ENCODE measurements at regions not wholly inside any gene's neighbourhood (a gene's known extent, or its start where the extent isn't known, plus 50 kb on each side); places are given as distances from the start of the nearest gene placed in this dataset.
A peak's percentile ranks its signal among the peaks of the same experiment; 100 is the strongest.
"Not testable (repeated sequence)": the region's sequence is repeated elsewhere in the genome, so short reads cannot be mapped to it uniquely, and the experiment has no call there.

DNA sequence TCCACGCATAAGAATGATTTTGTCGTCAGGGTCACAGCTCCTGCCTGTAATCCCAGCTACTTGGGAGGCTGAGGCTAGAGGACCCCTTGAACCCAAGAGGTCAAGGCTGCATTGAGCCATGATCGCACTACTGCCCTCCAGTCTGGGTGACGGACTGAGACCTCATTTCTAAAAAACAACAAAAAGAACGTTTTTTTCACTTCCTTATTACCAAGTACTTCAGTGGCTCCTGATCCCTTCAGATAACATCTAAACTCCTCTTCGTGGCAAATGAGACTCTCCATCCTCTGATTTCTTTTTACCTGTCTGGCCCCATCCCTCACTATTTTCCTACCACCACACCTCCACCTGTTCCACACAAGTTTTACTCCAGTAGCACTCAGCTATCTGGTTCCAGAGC, 105.4 kb upstream of the TLK1 start:
- intact Hi-C loops (cut with micrococcal nuclease), result no loop called here
- H3K9me3 Mint-ChIP-seq, result no peaks in the 10 kb centered on the region
- no peak overlapping the region for H3K27ac Mint-ChIP-seq
- H3K36me3 Mint-ChIP-seq (ENCODE audit: low read depth), result no peaks in the 10 kb centered on the region
- H3K4me1 Mint-ChIP-seq (ENCODE audit: low read depth), result peaks cover 18% of the 10 kb centered on the region
- H3K27me3 Mint-ChIP-seq (ENCODE audit: low read depth), result peaks cover 2% of the 10 kb centered on the region
- no peak for DNase-seq (ENCODE audit: low spot score)
- H3K4me3 Mint-ChIP-seq (ENCODE audit: low read depth), result no peak overlapping the region

DNA sequence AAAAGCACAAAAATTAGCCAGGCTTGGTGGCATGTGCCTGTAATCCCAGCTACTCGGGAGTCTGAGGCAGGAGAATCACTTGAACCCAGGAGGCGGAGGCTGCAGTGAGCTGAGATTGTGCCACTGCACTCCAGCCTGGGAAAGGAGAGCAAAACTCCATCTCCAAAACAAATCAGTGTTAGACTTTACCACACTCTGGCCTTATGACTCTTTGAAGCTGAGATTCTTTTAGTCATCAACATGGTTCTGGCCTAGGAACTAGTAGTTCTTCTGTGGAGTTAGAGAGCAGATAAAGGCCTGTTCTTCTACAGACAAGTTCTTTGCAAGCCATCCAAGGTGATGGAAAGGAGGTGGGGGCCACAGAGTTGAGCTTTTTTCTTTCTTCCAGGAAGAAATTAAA, 100.8 kb upstream of the TLK1 start:
- not testable (repeated sequence) for H3K27me3 Mint-ChIP-seq (ENCODE audit: low read depth)
- H3K4me1 Mint-ChIP-seq (ENCODE audit: low read depth), result peaks cover 33% of the 10 kb centered on the region
- intact Hi-C loops (cut with micrococcal nuclease), result loop anchor here (2.0 to 5.0 kb wide), 2 partner anchors 65 to 174 kb away; no protein-coding TSS in a partner anchor

DNA sequence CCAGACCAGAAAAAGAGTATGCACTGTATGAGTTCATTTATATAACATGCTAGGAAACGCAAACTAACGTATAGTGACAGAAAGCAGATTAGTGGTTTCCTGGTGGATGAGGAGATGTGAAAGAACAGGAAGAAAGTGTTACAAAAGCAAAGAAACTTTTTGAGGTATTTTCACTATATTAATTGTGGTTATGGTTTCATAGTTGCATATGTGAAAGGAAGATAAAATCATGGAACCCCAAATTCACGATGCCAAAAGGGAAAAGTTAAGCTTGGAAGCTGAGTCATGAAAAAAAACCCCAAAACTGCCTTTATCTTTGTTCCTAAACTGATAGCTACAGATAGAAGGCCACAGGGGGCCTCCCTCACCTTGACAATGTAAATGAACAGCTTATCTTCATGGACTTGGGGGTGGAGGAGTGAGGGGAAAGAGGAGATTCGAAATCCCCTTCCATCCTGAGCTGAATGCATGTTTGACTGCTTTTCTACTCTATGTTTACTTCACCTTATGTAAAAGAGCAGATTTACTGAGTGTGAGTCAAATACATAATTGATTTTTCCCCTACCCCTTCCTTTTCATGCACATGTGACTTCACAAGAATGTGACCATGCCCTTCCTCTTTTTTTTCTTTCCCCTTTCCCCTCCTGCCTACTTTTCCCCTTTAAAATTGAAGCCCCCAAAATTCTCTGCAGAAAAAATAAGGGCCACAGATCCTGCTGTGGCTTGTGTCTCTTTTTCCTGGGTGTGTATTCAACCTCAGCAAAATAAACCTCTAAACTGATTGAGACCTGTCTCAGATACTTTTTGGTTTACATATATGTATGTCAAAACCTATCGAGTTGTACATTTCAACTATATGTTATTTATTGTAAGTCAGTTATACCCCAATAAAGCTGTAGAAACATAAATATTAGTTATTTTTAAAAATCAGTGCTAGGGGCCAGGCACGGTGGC, 100.1 kb upstream of the TLK1 start:
- Mint-ChIP-seq H3K27ac (peak overlapping the region; percentile 51), H3K9me3 (peaks cover 11% of the 10 kb centered on the region), H3K4me3 (ENCODE audit: low read depth) (no peak overlapping the region), H3K27me3 (ENCODE audit: low read depth) (peaks cover 2% of the 10 kb centered on the region), H3K36me3 (ENCODE audit: low read depth) (peaks cover 11% of the 10 kb centered on the region), H3K4me1 (ENCODE audit: low read depth) (peaks cover 33% of the 10 kb centered on the region)
- intact Hi-C loops (cut with micrococcal nuclease), result loop anchor here (1.0 to 5.0 kb wide), 10 partner anchors 12 to 174 kb away; partner anchors contain the start of gene DCAF17
- no peak for DNase-seq (ENCODE audit: low spot score)

More for the DNA sequence above, 100.8 kb upstream of the TLK1 start:
- H3K36me3 Mint-ChIP-seq (ENCODE audit: low read depth); H3K4me3 Mint-ChIP-seq (ENCODE audit: low read depth); H3K27ac Mint-ChIP-seq; DNase-seq (ENCODE audit: low spot score): not testable (repeated sequence)
- H3K9me3 Mint-ChIP-seq, result peaks cover 11% of the 10 kb centered on the region

DNA sequence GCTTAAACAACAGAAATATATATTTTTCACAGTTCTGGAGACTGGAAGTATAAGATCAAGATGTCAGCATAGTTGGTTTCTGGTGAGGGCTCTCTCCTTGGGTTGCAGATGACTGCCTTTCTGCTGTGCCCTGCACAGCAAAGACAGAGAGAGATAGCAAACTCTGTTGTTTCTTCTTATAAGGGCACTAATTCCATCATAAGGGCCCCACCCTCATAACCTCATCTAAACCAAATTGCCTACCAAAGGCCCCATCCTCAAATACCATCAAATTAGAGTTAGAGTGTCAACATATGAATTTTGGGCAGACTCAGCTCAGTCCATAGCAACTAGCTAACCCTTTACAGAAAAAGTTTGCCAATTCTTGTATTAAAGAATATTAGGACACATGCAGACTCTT, 94.0 kb upstream of the TLK1 start:
- no peak overlapping the region for H3K4me3 Mint-ChIP-seq (ENCODE audit: low read depth)

DNA sequence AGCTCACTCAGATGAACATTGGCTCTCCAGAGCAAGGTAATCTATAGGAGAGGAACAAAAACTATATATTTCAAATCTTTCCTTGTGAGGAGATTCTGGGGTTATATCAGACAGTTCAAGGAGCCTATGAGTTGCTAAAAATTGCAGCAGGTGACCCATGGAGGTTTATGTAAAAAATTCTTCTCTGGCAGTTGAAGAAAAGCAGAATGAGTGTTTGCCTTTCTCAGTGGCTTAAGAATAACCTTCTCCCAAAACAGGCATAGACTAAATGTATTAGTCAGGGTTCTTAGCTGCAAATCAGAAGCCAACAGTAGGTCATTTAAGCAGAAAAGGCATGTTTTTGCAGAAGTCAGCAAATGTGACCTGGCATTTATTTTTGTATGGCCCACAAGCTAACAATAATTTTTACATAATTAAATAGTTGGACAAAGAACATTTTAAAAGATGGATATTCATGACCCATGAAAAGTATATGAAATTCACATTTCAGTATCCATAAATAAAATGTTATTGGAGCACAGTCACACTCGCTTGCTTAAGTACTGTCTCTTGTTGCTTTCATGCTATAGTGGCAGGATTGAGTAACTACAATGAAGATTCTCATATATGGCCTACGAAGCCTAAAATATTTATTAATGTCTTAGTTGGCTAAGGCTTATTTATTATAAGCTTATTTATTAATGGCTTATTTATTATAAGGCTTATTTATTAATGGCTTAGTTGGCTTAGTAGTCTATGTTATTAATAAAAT, 93.4 kb upstream of the TLK1 start:
- Mint-ChIP-seq H3K27ac (no peak overlapping the region), H3K9me3 (peaks cover 18% of the 10 kb centered on the region), H3K4me1 (ENCODE audit: low read depth) (peaks cover 16% of the 10 kb centered on the region), H3K27me3 (ENCODE audit: low read depth) (peaks cover 21% of the 10 kb centered on the region), H3K4me3 (ENCODE audit: low read depth) (no peak overlapping the region), H3K36me3 (ENCODE audit: low read depth) (peaks cover 11% of the 10 kb centered on the region)
- DNase-seq (ENCODE audit: low spot score), result no peak
- intact Hi-C loops (cut with micrococcal nuclease), result no loop called here

More for the DNA sequence above, 94.0 kb upstream of the TLK1 start:
- no peak overlapping the region for H3K27ac Mint-ChIP-seq
- H3K4me1 Mint-ChIP-seq (ENCODE audit: low read depth), result peaks cover 11% of the 10 kb centered on the region
- H3K9me3 Mint-ChIP-seq, result peaks cover 18% of the 10 kb centered on the region
- no peak for DNase-seq (ENCODE audit: low spot score)
- peaks cover 11% of the 10 kb centered on the region for H3K36me3 Mint-ChIP-seq (ENCODE audit: low read depth)
- peaks cover 21% of the 10 kb centered on the region for H3K27me3 Mint-ChIP-seq (ENCODE audit: low read depth)
- intact Hi-C loops (cut with micrococcal nuclease), result no loop called here

DNA sequence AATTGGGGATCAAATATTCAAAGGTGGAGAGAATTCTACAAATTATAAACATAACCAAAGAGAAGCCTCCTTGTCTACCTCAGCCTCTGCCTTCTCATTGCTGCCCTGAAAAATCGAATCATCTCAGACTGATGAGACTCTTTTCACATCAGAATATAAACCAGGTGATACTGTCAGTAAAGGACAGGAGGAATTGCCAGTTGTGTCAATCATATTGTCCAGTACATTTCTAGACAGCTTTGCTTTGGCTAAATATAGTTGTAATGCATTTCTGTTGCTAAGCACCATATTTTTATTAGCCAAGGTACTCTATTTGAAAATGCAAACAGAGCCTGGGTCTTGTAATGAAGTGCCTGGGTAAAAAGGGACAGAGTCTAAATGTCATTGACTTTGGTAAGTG, 92.6 kb upstream of the TLK1 start:
- intact Hi-C loops (cut with micrococcal nuclease), result no loop called here
- DNase-seq (ENCODE audit: low spot score), result no peak
- no peak overlapping the region for H3K4me3 Mint-ChIP-seq (ENCODE audit: low read depth)
- peaks cover 13% of the 10 kb centered on the region for H3K9me3 Mint-ChIP-seq
- peaks cover 21% of the 10 kb centered on the region for H3K4me1 Mint-ChIP-seq (ENCODE audit: low read depth)
- no peak overlapping the region for H3K27ac Mint-ChIP-seq
- peaks cover 6% of the 10 kb centered on the region for H3K36me3 Mint-ChIP-seq (ENCODE audit: low read depth)
- H3K27me3 Mint-ChIP-seq (ENCODE audit: low read depth), result peaks cover 21% of the 10 kb centered on the region

DNA sequence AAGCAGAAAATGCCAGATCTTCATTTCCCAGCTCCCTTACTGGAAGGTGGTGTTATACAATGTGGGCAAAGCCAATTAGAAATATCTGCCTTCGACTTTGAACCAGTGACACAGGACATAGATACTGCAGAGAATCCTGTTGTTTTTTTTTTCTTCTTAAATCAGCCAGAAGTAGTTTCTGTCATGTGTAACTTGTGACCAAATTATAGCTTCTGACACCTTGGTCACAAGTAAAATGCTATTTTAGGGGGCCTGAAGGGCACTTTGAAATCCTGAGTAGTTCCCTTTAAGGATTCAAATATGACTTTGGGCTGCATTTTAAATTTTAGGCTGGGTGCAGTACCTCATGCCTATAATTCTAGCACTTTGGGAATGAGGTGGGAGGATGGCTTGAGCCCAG, 89.0 kb upstream of the TLK1 start:
- DNase-seq (ENCODE audit: low spot score), result no peak
- Mint-ChIP-seq H3K4me1 (ENCODE audit: low read depth) (peaks cover 41% of the 10 kb centered on the region), H3K4me3 (ENCODE audit: low read depth) (no peak overlapping the region), H3K9me3 (peaks cover 23% of the 10 kb centered on the region), H3K27me3 (ENCODE audit: low read depth) (peaks cover 18% of the 10 kb centered on the region), H3K27ac (no peak overlapping the region), H3K36me3 (ENCODE audit: low read depth) (peaks cover 18% of the 10 kb centered on the region)
- intact Hi-C loops (cut with micrococcal nuclease), result loop anchor here (5.0 to 10.0 kb wide), 5 partner anchors 68 to 275 kb away; partner anchors contain the start of gene TLK1

DNA sequence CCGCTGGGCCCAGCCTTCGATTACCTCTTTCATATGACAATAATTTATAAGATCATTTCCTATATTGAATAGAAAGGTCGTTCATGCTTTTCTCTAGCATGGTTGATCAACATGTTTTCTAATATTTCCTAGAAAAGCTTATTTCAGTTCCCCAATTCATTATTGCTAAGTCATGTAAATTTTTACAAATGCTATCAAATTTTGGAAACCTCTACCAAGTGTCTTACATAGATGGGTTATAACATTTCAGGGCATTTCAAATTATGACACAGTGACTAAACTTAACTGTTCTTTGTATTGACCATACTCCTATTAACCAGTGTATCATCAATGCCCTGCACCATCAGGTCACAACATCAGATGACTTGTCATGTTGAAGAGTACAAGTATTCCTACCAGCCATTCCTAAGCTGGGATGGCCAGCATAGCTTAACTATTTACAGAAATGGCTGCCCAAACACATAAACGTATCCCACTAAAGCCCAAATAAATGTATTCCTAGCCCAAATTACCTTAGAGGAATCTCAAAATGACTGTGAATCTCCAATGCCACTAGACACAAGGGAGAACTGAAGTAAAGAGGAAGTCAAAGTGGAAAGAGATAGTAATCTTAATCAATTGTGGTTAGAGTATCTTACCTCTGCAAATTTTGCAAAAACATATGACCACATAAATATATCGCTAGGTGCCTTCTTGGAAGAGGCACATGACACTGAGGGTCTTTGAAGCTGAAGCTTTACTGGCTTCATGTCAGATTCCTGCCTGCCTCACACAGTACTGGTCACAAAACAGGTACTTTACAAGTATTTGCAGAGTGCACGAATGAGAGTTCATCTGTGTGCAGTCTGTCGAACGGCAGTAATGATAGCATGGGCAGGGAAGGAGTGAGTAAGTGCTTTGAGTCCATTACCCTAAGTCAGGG, 87.3 kb upstream of the TLK1 start:
- H3K36me3 Mint-ChIP-seq (ENCODE audit: low read depth), result peaks cover 23% of the 10 kb centered on the region
- intact Hi-C loops (cut with micrococcal nuclease), result loop anchor here (1.0 to 10.0 kb wide), 7 partner anchors 12 to 273 kb away; partner anchors contain the start of gene TLK1
- peak; percentile 23 for DNase-seq (ENCODE audit: low spot score)
- H3K9me3 Mint-ChIP-seq, result peaks cover 26% of the 10 kb centered on the region
- H3K27me3 Mint-ChIP-seq (ENCODE audit: low read depth), result peaks cover 18% of the 10 kb centered on the region
- no peak overlapping the region for H3K27ac Mint-ChIP-seq
- H3K4me1 Mint-ChIP-seq (ENCODE audit: low read depth), result peaks cover 41% of the 10 kb centered on the region
- no peak overlapping the region for H3K4me3 Mint-ChIP-seq (ENCODE audit: low read depth)

DNA sequence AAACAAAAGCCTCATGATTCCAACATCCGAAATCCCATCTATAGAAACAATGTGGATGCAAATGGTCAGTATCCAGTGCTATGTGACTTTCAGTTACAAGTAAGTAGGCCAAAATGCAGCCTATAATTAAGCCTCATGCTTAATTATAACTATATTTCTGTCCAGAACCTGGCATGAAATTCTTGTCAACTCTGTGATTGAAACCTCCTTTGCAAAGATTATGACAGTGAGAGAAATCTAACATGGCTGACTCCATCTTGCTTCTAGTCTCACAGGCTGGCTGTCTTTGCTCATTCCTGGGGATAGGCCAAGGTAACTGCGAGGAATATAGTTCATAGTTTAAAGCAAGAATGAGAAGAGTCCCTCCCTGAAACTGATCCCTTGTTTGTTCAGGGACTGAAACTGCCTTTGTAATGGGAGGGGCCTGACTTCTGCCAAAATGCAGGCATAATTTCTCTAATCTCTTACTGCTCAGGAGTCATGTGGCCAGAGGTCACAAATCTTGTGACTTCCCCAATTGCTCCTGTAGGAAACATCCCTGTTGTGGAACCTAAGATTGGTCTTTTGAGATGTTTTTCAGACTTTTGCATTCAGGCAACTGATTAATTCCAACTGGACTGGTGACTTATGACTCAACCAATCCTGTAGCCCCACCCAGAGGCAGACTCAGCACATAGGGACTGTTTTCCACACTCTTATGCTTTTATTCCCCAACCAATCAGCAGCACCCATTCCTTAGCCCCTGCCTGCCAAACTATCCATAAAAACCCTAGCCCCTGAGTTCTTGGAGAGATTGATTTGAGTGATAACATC, 84.5 kb upstream of the TLK1 start:
- no peak for DNase-seq (ENCODE audit: low spot score)
- intact Hi-C loops (cut with micrococcal nuclease), result loop anchor here (5.0 to 10.0 kb wide), 5 partner anchors 72 to 270 kb away; partner anchors contain the start of gene TLK1
- Mint-ChIP-seq H3K27me3 (ENCODE audit: low read depth) (peaks cover 3% of the 10 kb centered on the region), H3K27ac (no peak overlapping the region), H3K9me3 (peaks cover 26% of the 10 kb centered on the region), H3K4me1 (ENCODE audit: low read depth) (peaks cover 40% of the 10 kb centered on the region), H3K36me3 (ENCODE audit: low read depth) (peaks cover 23% of the 10 kb centered on the region), H3K4me3 (ENCODE audit: low read depth) (no peak overlapping the region)

DNA sequence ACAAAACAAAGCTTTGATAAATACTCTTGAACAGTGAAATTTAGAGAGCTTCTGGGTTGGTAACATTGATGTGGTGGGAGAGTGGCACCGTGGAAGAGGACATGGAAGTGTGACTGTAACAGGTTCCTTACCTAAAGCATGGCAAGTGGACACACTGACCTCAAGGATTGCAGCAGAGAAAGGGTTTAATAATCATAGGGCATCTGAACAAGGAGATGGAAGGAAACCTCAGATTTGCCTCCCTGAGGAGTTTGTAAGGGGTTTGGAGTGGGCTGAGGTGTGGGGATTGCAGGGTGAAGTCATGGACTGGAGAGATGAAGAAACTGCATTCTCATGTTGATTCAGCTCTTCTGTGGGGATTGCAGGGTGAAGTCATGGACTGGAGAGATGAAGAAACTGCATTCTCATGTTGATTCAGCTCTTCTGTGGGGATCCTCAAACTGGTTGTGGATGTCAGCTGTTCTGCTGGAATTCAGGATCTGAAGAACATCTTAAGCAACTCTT, 83.8 kb upstream of the TLK1 start:
- peaks cover 34% of the 10 kb centered on the region for H3K4me1 Mint-ChIP-seq (ENCODE audit: low read depth)
- intact Hi-C loops (cut with micrococcal nuclease), result loop anchor here (10.0 kb wide), 1 partner anchor 270 kb away; no protein-coding TSS in a partner anchor

DNA sequence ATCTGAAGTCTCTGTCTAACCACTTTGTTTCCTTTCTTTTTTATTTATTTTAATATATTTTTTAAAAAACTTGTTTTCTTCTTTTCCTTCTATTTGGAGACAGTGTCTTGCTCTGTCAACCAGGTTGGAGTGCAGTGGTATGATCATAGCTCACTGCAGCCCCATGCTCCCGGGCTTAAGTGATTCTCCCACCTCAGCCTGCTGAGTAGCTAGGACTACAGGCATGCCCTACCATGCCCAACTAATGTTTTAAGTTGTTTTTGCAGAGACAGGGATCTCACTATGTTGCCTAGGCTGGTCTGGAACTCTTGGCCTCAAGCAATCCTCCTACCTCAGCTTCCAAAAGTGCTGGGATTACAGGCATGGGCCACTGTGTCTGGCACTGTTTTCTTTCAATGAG, 81.1 kb upstream of the TLK1 start:
- Mint-ChIP-seq H3K27me3 (ENCODE audit: low read depth) (no peaks in the 10 kb centered on the region), H3K4me3 (ENCODE audit: low read depth) (no peak overlapping the region), H3K4me1 (ENCODE audit: low read depth) (peaks cover 17% of the 10 kb centered on the region), H3K27ac (no peak overlapping the region), H3K9me3 (peaks cover 23% of the 10 kb centered on the region), H3K36me3 (ENCODE audit: low read depth) (peaks cover 20% of the 10 kb centered on the region)
- no peak for DNase-seq (ENCODE audit: low spot score)
- intact Hi-C loops (cut with micrococcal nuclease), result loop anchor here (10.0 kb wide), 1 partner anchor 267 kb away; no protein-coding TSS in a partner anchor

More for the DNA sequence above, 83.8 kb upstream of the TLK1 start:
- H3K36me3 Mint-ChIP-seq (ENCODE audit: low read depth), result peaks cover 23% of the 10 kb centered on the region
- DNase-seq (ENCODE audit: low spot score), result no peak
- H3K4me3 Mint-ChIP-seq (ENCODE audit: low read depth), result no peak overlapping the region
- H3K9me3 Mint-ChIP-seq, result peaks cover 26% of the 10 kb centered on the region
- no peak overlapping the region for H3K27ac Mint-ChIP-seq
- H3K27me3 Mint-ChIP-seq (ENCODE audit: low read depth), result no peaks in the 10 kb centered on the region
